ENCODE measurements at regions not wholly inside any gene's neighbourhood (a gene's known extent, or its start where the extent isn't known, plus 50 kb on each side); places are given as distances from the start of the nearest gene placed in this dataset.

DNA sequence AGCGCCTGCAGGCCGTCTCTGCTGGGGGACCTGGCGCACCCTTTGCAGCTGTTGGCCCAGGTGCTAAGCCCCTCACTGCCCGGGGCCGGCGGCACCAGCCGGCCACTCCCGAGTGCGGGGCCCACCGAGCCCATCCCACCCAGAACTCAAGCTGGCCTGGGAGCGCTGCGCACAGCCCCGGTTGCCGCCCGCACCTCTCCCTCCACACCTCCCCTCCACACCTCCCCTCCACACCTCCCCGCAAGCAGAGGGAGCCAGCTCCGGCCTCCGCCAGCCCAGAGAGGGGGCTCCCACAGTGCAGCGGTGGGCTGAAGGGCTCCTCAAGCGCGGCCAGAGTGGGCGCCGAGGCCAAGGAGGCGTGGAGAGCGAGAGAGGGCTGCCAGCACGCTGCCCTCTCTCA is 177.8 kb upstream of the KAZN start:
- TF ChIP-seq, protein P1, sequence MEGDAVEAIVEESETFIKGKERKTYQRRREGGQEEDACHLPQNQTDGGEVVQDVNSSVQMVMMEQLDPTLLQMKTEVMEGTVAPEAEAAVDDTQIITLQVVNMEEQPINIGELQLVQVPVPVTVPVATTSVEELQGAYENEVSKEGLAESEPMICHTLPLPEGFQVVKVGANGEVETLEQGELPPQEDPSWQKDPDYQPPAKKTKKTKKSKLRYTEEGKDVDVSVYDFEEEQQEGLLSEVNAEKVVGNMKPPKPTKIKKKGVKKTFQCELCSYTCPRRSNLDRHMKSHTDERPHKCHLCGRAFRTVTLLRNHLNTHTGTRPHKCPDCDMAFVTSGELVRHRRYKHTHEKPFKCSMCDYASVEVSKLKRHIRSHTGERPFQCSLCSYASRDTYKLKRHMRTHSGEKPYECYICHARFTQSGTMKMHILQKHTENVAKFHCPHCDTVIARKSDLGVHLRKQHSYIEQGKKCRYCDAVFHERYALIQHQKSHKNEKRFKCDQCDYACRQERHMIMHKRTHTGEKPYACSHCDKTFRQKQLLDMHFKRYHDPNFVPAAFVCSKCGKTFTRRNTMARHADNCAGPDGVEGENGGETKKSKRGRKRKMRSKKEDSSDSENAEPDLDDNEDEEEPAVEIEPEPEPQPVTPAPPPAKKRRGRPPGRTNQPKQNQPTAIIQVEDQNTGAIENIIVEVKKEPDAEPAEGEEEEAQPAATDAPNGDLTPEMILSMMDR (IDR thresholded peaks at IDR 0.05; ENCODE audit: insufficient read depth, low read length, poor library complexity, severe bottlenecking) = no peak
- no peak for TF ChIP-seq EZH2phosphoT487 (conservative IDR thresholded peaks at IDR 0.05; ENCODE audit: low read length)

All from SU-DHL-6 (cell line).